ENCODE measurements at regions not wholly inside any gene's neighbourhood (a gene's known extent, or its start where the extent isn't known, plus 50 kb on each side); places are given as distances from the start of the nearest gene placed in this dataset.

- TF ChIP-seq, protein P1, sequence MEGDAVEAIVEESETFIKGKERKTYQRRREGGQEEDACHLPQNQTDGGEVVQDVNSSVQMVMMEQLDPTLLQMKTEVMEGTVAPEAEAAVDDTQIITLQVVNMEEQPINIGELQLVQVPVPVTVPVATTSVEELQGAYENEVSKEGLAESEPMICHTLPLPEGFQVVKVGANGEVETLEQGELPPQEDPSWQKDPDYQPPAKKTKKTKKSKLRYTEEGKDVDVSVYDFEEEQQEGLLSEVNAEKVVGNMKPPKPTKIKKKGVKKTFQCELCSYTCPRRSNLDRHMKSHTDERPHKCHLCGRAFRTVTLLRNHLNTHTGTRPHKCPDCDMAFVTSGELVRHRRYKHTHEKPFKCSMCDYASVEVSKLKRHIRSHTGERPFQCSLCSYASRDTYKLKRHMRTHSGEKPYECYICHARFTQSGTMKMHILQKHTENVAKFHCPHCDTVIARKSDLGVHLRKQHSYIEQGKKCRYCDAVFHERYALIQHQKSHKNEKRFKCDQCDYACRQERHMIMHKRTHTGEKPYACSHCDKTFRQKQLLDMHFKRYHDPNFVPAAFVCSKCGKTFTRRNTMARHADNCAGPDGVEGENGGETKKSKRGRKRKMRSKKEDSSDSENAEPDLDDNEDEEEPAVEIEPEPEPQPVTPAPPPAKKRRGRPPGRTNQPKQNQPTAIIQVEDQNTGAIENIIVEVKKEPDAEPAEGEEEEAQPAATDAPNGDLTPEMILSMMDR (IDR thresholded peaks at IDR 0.05), result no peak
- TF ChIP-seq POLR2A (IDR thresholded peaks at IDR 0.05) (no peak), EP300 (IDR thresholded peaks at IDR 0.05) (no peak)
These were observed 569.9 kb downstream of the UQCRFS1 start for GRCh38 chr19:28642787-28643683.
